ENCODE measurements at regions not wholly inside any gene's neighbourhood (a gene's known extent, or its start where the extent isn't known, plus 50 kb on each side); places are given as distances from the start of the nearest gene placed in this dataset.
A peak's percentile ranks its signal among the peaks of the same experiment; 100 is the strongest.
"Not testable (repeated sequence)": the region's sequence is repeated elsewhere in the genome, so short reads cannot be mapped to it uniquely, and the experiment has no call there.

- no peak for FAIRE-seq
Measured at GRCh38 chr4:34861666-34862065, 1382.6 kb downstream of the ARAP2 start.

- no peak for FAIRE-seq
Measured at GRCh38 chr4:34878961-34879360, 1365.4 kb downstream of the ARAP2 start.

GRCh38 chr4:34880246-34880645 lies 1364.1 kb downstream of the ARAP2 start:
- no peak for FAIRE-seq

- peak; percentile 73 for FAIRE-seq
Measured at GRCh38 chr4:34891892-34892291, 1352.4 kb downstream of the ARAP2 start.

- no peak for FAIRE-seq
Measured at GRCh38 chr4:34893382-34893781, 1350.9 kb downstream of the ARAP2 start.

GRCh38 chr4:34920032-34920431 lies 1324.3 kb downstream of the ARAP2 start:
- no peak for FAIRE-seq

- FAIRE-seq, result no peak
Measured at GRCh38 chr4:34921391-34921790, 1322.9 kb downstream of the ARAP2 start.

GRCh38 chr4:34922325-34922724 lies 1322.0 kb downstream of the ARAP2 start:
- FAIRE-seq, result no peak

- no peak for FAIRE-seq
Measured at GRCh38 chr4:34932591-34932990, 1311.7 kb downstream of the ARAP2 start.

GRCh38 chr4:34935739-34936138 lies 1308.6 kb downstream of the ARAP2 start:
- no peak for FAIRE-seq

- no peak for FAIRE-seq
Measured at GRCh38 chr4:34939073-34939472, 1305.2 kb downstream of the ARAP2 start.

GRCh38 chr4:34943741-34944386 lies 1300.5 kb downstream of the ARAP2 start:
- no peak for FAIRE-seq

GRCh38 chr4:34950926-34951325 lies 1293.4 kb downstream of the ARAP2 start:
- no peak for FAIRE-seq

- FAIRE-seq, result no peak
Measured at GRCh38 chr4:34953145-34953799, 1291.0 kb downstream of the ARAP2 start.

- peak; percentile 37 for FAIRE-seq
Measured at GRCh38 chr4:34964613-34965012, 1279.7 kb downstream of the ARAP2 start.

GRCh38 chr4:34972189-34972588 lies 1272.1 kb downstream of the ARAP2 start:
- no peak for FAIRE-seq

GRCh38 chr4:34973650-34974312 lies 1270.5 kb downstream of the ARAP2 start:
- FAIRE-seq, result no peak

GRCh38 chr4:34974313-34974680 lies 1270.0 kb downstream of the ARAP2 start:
- no peak for FAIRE-seq

- FAIRE-seq, result not testable (repeated sequence)
Measured at GRCh38 chr4:35021222-35021621, 1223.1 kb downstream of the ARAP2 start.

- no peak for FAIRE-seq
Measured at GRCh38 chr4:35025152-35025834, 1219.0 kb downstream of the ARAP2 start.

GRCh38 chr4:35038079-35038805 lies 1206.1 kb downstream of the ARAP2 start:
- no peak for FAIRE-seq

GRCh38 chr4:35038845-35039244 lies 1205.5 kb downstream of the ARAP2 start:
- no peak for FAIRE-seq

- FAIRE-seq, result no peak
Measured at GRCh38 chr4:35052546-35052945, 1191.8 kb downstream of the ARAP2 start.

Measured in endometrium (tissue), 2 donors.